HG03175 (cell line): ENCODE measurements at regions not wholly inside any gene's neighbourhood (a gene's known extent, or its start where the extent isn't known, plus 50 kb on each side); places are given as distances from the start of the nearest gene placed in this dataset.

ENCODE experiments used
- ATAC-seq: cut with Tn5 transposase; IDR thresholded peaks from one replicate; pipeline ENCODE4 v1.9.1; 2021; ENCODE audit warnings: mild to moderate bottlenecking, moderate library complexity; ENCODE audit not compliant: unreplicated experiment

DNA sequence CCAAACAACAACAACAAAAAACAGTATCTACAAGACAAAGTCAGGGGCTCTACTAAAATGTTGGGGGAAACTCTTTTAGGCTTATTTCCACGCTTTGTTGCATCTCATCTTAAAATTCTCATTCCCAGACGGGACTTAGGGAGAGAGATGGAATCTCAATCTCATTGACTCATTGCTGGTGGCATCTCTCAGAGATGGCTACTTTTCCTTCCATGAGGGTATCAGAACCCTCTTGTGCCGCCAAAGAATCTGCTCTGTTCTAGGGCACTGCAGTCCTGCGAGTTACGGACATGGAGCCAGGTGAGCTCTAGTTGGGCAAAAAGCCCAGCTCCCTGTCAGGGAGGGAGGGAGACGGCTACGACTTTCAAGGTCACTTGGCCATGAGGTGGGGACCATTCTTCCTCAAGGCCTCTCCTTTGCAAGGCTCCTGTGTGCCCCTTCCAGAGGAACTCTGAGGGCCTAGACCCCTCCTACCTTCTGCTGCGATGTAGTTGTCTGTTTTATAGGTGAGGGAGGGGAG is 68.0 kb downstream of the MYCN start:
- ATAC-seq = no peak

DNA sequence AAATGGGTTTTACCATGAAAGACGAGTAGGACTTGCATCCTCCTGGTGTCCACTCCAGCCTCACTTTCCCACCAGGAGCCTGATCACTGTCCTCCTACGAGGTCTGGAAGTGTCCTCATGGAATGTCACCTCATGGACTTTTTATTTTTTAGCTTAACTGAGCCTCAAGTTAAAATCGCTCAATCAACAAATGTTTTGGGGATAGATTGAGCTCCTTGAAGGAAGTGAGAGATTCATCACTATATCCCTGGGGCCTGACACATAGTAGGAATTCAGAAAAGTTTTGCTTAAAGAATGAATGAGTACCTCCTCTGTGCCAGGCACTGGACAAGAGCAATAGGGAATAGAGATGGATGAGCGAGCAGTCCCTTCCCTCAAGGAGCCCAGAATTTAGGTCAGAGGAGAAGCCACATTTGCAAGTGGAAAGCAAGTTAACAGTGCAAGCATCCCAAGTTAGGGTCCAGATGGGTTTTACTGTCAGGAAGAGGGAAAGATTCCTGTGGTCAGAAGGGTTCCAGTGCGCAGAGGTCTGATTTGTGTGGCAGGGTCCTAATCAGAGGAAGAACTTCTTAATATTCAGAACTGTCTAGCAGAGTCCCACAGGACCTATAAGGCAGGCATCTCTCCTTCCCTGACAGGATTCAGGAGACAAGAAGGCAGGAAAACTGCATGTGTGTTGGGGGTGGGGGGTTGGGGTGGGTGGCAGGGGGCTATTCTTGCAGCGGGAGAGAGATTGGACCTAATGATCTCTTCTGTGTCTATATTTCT is 67.0 kb downstream of the MYCN start:
- no peak for ATAC-seq

DNA sequence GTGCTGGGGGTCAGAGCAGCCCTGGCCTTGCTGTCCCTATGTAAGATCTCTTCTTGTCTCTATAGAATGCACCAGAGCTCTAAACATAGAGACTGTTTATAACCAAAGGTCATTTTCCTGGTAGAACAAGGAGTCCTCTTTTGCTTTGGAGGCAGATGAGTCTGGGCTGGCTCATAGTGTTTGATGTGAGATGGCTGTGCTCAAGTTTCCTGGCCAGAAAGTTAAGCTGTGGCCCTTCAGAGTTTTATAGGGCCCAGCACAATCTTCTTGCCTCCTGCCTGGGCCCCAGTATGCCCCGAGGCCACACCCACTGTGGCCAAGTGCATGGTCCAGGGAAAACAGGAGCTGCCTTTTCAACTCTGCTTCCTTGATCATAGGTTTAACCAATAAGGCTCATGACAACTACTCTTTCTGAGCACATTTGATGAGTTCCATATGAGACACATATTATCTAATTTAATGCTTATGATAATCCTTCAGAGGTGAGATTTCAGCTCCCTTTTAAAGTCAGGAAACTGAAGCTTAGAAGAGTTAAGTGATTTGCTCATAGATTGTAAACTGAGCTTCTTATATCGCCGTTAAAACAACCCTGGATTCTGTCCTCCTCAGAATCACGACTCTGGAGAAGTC is 66.3 kb downstream of the MYCN start:
- ATAC-seq = no peak

DNA sequence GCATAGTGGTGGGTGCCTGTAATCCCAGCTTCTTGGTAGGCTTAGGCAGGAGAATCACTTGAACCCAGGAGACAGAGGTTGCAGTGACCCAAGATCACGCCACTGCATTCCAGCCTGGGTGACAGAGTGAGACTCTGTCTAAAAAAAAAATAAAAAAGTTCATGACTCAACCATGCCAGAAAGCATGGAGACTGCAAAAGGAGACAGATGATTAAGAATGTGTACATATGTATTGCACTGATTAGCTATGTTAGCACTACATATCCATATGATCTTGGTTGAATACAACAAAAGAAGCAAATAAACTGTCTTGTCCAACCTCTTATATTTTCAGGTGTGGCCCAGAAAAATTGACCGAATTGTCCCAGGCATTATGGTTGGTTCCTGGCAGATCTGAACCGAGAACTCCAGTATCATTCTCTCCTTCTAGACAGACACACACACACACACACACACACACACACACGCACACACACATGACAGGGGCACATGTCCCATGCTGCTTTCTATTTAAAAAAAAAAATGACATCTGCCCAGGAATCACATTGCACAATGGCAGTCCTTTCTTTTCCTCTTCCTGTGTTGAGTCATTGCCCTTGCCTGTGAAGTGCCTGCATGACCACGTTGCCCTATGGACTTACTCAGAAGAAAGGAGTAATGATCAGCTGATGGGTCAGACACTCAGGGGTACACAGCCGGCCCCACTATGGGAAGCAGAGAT is 65.6 kb downstream of the MYCN start:
- no peak for ATAC-seq

DNA sequence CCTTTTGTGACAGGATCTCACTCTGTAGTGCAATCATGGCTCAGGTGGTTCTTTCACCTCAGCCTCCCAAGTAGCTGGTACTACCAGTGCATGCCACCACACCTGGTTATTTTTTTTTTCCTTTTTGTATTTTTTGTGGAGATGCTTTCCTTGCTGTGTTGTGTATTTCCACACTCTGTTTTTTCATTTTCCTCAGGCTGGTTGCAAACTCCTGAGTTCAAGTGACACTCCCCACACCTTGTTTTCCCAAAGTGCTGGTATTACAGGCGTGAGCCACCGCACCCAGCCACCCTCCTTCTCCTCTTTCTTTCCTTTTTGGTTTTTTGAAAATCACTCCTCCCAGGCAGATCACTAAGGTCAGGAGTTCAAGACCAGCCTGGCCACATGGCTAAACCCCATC is 65.0 kb downstream of the MYCN start:
- no peak for ATAC-seq

DNA sequence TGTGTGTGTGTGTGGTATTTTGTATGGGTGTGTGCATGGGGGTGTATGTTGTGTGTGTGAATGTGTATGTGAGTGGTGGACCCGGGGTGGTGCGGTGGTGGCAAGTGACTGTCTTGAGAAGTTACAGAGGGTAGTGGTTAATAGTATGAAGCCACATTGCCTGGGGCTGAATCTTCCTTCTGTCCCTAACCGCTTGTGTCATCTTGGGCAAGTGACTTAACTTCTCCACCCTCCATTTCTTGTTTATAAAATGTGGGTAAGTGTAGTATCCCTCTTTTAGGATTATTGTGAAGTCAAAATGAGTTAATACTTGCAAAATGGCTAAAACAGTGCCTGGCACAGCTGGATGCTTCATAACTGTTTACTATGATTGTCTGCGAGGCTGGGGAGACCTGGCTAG is 63.5 kb downstream of the MYCN start:
- ATAC-seq = no peak

DNA sequence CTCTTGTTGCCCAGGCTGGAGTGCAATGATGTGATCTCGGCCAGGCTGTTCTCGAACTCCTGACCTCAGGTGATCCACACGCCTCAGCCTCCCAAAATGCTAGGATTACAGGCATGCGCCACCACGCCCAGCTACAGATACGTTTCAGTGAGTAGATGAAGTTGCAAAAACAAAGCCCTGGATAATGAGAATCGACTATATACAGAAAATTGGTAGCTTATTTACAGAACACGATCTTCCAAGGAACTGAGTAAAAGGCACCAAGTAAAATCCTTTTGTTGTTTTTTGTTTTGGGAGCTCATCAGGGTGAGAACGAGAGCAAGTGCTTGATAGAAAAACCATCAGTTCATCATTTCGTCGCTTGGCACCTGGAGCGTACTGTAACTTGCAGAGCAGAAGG is 62.8 kb downstream of the MYCN start:
- no peak for ATAC-seq

DNA sequence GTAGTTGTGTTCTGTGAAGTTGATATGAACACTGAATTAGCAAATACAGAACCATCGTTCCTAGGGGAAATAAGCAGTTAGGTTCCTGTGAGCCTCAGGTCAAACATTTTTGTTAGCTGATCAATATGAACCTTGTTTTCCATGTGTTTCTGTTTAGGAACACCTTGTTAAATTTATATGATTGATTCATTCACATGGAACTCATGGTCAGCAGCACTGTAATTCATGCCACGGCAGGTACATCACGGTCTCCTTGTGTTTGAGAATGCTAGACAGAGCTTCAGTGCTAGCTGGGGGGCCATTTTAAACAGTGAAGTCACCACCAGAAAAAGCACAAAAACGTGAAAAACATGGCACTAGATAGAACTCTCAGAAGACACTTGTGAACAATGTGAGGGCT is 62.2 kb downstream of the MYCN start:
- ATAC-seq = no peak

DNA sequence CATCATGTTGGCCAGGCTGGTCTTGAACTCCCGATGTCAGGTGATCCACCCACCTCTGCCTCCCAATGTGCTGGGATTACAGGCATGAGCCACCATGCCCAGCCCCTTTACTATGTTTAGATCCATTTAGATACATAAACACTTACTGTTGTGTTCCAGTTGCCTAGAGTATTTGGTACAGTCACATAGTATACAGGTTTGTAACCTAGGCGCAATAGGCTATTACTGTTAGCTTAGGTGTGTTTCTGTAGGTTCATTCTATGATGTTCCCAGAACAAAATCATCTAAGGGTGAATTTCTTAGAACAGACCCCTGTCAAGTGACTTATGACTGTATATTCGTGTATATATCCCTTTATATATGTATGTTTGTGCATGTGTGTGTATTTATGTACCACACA is 61.8 kb downstream of the MYCN start:
- ATAC-seq = no peak

DNA sequence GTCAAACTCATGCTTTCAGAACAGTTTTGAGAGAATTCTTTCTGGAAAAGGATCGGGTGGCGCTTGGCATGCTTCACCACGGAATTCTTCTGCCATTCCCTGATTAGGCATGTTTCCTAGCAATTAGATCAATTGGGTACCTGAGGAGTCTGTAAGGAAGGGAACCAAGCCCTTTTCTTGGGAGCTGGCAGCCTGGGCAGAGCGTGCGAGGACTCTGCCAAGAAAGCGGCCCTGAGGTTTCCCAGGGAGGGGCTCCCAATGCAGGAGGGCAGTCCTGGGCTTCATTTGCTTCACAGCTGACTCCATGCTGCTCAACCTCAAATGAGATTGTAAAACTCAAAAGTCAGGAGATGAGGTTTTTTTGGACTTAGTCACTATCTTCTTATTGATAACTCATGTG is 60.3 kb downstream of the MYCN start:
- no peak for ATAC-seq

DNA sequence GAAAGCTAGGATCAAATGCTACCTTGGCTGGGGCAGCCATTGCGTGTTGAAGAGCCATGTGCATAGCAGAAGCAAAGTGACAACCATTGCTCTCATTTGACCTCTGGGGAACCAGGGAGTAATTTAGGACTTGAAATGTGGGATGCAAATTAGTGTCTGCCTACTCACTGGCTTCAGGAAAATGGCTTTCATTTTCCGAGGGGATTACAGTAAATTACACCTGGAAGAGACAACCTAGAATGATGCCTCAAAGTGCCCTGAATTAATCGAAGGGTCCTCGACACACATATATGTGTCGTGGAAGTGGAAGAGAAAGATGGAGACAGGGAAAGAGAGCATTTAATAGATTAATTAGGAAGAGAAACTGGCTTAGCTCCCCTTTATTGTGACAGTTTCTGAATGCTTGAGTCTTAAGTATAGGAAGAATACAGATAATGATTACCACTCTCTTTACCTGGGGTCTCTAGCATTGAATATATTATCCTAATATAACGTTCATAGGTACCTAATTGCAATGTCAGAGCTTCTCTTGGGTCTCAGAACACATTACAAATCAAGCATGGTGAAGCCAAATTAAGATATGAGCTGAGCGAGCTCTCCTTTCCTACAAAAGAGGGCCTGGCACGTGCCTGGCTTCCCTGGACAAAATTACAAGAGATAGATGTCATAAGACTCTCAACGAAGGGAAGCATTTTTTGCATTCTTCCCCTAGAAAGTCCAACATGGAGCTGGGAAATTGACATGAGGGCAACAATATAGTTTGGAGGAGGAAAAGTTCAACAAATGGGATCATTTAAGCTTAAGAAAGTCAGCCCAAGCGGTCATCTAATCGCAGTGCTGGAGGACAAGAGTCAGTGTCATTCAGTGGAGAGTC is 59.5 kb downstream of the MYCN start:
- ATAC-seq = no peak

DNA sequence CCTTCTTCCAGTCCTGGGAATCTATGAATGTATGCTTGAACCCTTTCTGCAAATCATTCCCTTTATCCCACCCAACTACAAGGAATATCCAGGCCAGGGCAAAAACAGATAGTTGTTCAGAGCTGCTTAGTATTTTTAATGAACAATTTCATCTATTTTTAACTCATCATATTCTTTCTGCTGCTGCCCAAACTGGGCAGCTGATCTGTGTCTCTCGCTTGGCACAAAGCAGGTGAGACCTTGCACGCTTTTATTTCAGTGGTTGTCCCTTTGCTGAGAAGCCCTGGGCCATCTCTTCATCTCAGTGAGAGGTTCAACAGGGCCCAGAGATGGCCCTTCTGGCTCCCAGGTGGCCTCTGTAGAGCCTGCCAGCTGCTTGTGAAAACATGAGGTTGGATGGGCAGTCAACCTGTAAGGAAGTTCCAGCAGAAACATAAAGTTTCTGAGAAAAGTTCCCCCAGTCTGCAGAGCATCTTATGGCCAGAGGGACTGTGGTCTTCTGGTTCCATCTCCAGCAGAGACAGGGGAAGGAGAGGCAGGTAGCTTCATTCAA is 57.5 kb downstream of the MYCN start:
- ATAC-seq = no peak

DNA sequence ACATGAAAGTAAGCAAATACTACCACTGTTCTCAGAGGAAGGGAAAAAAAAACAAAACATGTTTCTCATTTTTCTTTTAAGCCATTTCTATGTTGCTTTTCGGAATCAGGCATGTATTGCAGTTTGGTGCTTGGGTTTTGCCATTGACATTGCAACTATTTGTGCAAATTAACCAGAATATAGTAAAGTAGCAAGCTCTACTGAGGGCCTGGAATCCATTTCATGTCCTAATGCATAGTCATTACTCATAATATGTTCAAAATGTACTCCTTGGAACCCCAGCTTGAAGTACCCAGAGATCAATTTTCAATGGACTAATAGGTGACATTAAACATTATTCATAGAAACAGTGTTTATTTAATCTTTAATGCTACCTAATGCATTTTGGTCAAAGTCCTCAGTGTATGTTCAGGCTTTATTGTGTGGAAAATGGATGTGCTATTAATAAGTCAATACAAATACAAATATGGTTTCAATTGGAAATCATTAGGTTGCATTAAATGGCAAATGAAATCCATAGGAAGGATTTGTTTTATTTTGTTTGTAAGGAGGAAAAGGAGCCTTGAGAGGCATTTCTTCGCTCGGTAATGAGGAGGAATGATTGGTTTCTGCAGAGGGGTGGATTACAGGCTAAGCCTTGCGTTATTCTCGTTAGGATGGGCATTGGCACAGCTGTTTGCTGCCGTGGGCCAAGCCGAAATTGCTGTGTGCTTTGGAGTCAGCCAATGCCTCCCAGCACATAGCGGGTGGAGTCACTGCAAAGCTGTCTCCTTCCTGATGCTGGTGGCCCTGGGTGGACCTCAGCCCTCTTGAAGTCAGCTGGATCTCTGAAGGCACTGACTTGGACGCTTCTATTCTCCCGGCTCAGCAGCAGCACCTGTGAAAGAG is 56.4 kb downstream of the MYCN start:
- ATAC-seq = no peak
